SK-N-SH treated with all-trans-retinoic acid at 6 μM for 48 hours (cell line): ENCODE measurements at regions not wholly inside any gene's neighbourhood (a gene's known extent, or its start where the extent isn't known, plus 50 kb on each side); places are given as distances from the start of the nearest gene placed in this dataset.

Experiments used
- ATAC-seq: fragments of 200-7000 bp; cut with Tn5 transposase; 3 replicates; pipeline ENCODE4 v1.9.1; 2020; ENCODE audit warnings: mild to moderate bottlenecking, moderate library complexity
- ARNTL ChIP-seq: fragments of 450-650 bp; formaldehyde crosslinking; IDR thresholded peaks from 2 replicates; pipeline ENCODE4 v1.5.0; 2020; ENCODE audit warnings: low read depth, mild to moderate bottlenecking, moderate library complexity, borderline replicate concordance
- BACH2 ChIP-seq: fragments of 250-450 bp; sonication (Bioruptor Pico); IDR thresholded peaks from 2 replicates; pipeline ENCODE4 v1.9.0; 2021; ENCODE audit warnings: mild to moderate bottlenecking, borderline replicate concordance
- CSDC2 ChIP-seq: fragments of 250-450 bp; sonication (Bioruptor Pico); IDR thresholded peaks from 2 replicates; pipeline ENCODE4 v1.5.0; 2020; ENCODE audit warnings: mild to moderate bottlenecking, moderate library complexity
- ESRRG ChIP-seq: fragments of 250-450 bp; sonication (Bioruptor Pico); IDR thresholded peaks from 2 replicates; pipeline ENCODE4 v1.6.1; 2021; ENCODE audit warnings: mild to moderate bottlenecking
- GLIS3 ChIP-seq: fragments of 250-450 bp; sonication (Bioruptor Pico); IDR thresholded peaks from 2 replicates; pipeline ENCODE4 v1.5.0; 2020; ENCODE audit warnings: mild to moderate bottlenecking, moderate library complexity
- ISL1 ChIP-seq: fragments of 250-450 bp; sonication (Bioruptor Pico); IDR thresholded peaks from 2 replicates; pipeline ENCODE4 v2.1.2; 2022; ENCODE audit warnings: mild to moderate bottlenecking, moderate library complexity
- OSR1 ChIP-seq: fragments of 250-450 bp; sonication (Bioruptor Pico); IDR thresholded peaks from 2 replicates; pipeline ENCODE4 v1.8.0; 2022; ENCODE audit warnings: moderate library complexity, mild to moderate bottlenecking, inconsistent platforms
- PPARA ChIP-seq: fragments of 250-450 bp; sonication (Bioruptor Pico); IDR thresholded peaks from 2 replicates; pipeline ENCODE4 v1.5.0; 2020; ENCODE audit warnings: mild to moderate bottlenecking, borderline replicate concordance
- RARB ChIP-seq: fragments of 250-450 bp; sonication (Bioruptor Pico); IDR thresholded peaks from 2 replicates; pipeline ENCODE4 v1.8.0; 2021; ENCODE audit warnings: mild to moderate bottlenecking, moderate library complexity
- SNAI2 ChIP-seq: fragments of 250-450 bp; sonication (Bioruptor Pico); IDR thresholded peaks from 2 replicates; pipeline ENCODE4 v1.5.0; 2020; ENCODE audit warnings: mild to moderate bottlenecking, moderate library complexity
- TCF4 ChIP-seq: fragments of 250-450 bp; sonication (Bioruptor Pico); IDR thresholded peaks from 2 replicates; pipeline ENCODE4 v1.8.0; 2021; ENCODE audit warnings: mild to moderate bottlenecking, moderate library complexity, borderline replicate concordance
- TOX ChIP-seq: fragments of 250-450 bp; sonication (Bioruptor Pico); IDR thresholded peaks from 2 replicates; pipeline ENCODE4 v1.8.0; 2021; ENCODE audit warnings: mild to moderate bottlenecking, moderate library complexity, borderline replicate concordance
- ZC3H10 ChIP-seq: fragments of 250-450 bp; sonication (Bioruptor Pico); IDR thresholded peaks from 2 replicates; pipeline ENCODE4 v1.5.1; 2021; ENCODE audit warnings: mild to moderate bottlenecking, moderate library complexity
- ZFP30 ChIP-seq: fragments of 450-650 bp; formaldehyde crosslinking; IDR thresholded peaks from 2 replicates; pipeline ENCODE4 v1.5.0; 2022; ENCODE audit warnings: mild to moderate bottlenecking, moderate library complexity
- ZNF565 ChIP-seq: fragments of 450-650 bp; formaldehyde crosslinking; conservative IDR thresholded peaks from 2 replicates; pipeline ENCODE4 v1.5.0; 2020; ENCODE audit warnings: low read depth, mild to moderate bottlenecking, moderate library complexity
- ZNF70 ChIP-seq: fragments of 450-650 bp; formaldehyde crosslinking; IDR thresholded peaks from 2 replicates; pipeline ENCODE4 v1.5.0; 2020; ENCODE audit warnings: mild to moderate bottlenecking, moderate library complexity
- ZNF8 ChIP-seq: fragments of 450-650 bp; formaldehyde crosslinking; IDR thresholded peaks from 2 replicates; pipeline ENCODE4 v1.5.0; 2020; ENCODE audit warnings: mild to moderate bottlenecking, moderate library complexity
- TF ChIP-seq, protein P1 (sequence below): fragments of 250-450 bp; sonication (Bioruptor Pico); IDR thresholded peaks from 2 replicates; pipeline ENCODE4 v1.5.0; 2020; ENCODE audit warnings: mild to moderate bottlenecking, moderate library complexity
- TF ChIP-seq, protein P2 (sequence below): fragments of 250-450 bp; sonication (Bioruptor Pico); IDR thresholded peaks from 2 replicates; pipeline ENCODE4 v1.5.1; 2020; ENCODE audit warnings: low read depth, mild to moderate bottlenecking, moderate library complexity
- TF ChIP-seq, protein P3 (sequence below): fragments of 250-450 bp; sonication (Bioruptor Pico); IDR thresholded peaks from 2 replicates; pipeline ENCODE4 v1.8.0; 2021; ENCODE audit warnings: low read depth, mild to moderate bottlenecking, moderate library complexity, borderline replicate concordance
- TF ChIP-seq, protein P4 (sequence below): fragments of 250-450 bp; sonication (Bioruptor Pico); IDR thresholded peaks from 2 replicates; pipeline ENCODE4 v1.5.1; 2021; ENCODE audit warnings: mild to moderate bottlenecking, moderate library complexity

DNA sequence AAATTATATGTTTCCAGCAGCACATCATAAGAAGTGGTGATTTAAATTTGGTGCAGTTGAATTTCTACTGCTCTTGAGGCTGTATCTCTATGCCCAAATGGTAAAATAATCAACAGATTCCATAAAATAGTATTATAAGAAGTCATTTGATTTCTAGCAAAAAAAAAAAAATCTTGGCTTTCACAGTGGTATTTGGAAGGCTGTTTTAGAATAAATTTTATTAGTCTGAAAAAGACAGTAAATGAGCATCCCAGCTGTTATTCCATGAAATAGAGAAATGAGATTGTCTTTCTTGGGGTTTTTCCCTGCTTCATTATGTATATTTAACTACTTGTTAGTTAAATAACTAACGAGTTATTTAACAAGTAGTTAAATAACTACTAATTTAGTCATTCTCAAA is 156.0 kb upstream of the ABI3BP start (continued):
- TF ChIP-seq CSDC2 (CRISPR knock-in tag) (no peak), GLIS3 (CRISPR knock-in tag) (no peak), ISL1 (CRISPR knock-in tag) (no peak), ZFP30 (CRISPR knock-in tag) (no peak), RARB (CRISPR knock-in tag) (no peak), SNAI2 (no peak)
- TF ChIP-seq, protein P1, sequence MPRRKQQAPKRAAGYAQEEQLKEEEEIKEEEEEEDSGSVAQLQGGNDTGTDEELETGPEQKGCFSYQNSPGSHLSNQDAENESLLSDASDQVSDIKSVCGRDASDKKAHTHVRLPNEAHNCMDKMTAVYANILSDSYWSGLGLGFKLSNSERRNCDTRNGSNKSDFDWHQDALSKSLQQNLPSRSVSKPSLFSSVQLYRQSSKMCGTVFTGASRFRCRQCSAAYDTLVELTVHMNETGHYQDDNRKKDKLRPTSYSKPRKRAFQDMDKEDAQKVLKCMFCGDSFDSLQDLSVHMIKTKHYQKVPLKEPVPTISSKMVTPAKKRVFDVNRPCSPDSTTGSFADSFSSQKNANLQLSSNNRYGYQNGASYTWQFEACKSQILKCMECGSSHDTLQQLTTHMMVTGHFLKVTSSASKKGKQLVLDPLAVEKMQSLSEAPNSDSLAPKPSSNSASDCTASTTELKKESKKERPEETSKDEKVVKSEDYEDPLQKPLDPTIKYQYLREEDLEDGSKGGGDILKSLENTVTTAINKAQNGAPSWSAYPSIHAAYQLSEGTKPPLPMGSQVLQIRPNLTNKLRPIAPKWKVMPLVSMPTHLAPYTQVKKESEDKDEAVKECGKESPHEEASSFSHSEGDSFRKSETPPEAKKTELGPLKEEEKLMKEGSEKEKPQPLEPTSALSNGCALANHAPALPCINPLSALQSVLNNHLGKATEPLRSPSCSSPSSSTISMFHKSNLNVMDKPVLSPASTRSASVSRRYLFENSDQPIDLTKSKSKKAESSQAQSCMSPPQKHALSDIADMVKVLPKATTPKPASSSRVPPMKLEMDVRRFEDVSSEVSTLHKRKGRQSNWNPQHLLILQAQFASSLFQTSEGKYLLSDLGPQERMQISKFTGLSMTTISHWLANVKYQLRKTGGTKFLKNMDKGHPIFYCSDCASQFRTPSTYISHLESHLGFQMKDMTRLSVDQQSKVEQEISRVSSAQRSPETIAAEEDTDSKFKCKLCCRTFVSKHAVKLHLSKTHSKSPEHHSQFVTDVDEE (CRISPR knock-in tag) = no peak

DNA sequence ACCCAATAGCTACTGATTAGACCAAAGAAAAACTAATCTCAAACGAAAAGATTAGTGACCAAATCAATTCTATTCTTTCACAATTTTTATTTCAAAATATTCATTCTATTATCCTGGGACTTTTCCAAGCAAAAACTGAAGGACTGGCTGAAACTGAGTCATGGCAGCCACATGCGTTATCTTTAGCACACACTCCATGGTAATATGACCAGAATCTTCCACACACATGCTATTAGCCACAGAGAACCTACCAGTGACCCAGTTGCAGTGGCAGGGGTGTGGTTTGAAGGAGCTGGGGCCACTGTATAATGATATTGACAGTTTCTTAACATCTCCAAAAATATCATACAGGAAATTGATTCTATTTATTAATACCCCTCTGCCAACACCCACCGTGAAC is 154.8 kb upstream of the ABI3BP start:
- no peak for TF ChIP-seq OSR1
- TF ChIP-seq ZFP30 (CRISPR knock-in tag) = no peak
- TF ChIP-seq CSDC2 (CRISPR knock-in tag) = no peak
- TF ChIP-seq, protein P2, sequence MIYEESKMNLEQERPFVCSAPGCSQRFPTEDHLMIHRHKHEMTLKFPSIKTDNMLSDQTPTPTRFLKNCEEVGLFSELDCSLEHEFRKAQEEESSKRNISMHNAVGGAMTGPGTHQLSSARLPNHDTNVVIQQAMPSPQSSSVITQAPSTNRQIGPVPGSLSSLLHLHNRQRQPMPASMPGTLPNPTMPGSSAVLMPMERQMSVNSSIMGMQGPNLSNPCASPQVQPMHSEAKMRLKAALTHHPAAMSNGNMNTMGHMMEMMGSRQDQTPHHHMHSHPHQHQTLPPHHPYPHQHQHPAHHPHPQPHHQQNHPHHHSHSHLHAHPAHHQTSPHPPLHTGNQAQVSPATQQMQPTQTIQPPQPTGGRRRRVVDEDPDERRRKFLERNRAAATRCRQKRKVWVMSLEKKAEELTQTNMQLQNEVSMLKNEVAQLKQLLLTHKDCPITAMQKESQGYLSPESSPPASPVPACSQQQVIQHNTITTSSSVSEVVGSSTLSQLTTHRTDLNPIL (CRISPR knock-in tag) = no peak
- TF ChIP-seq SNAI2 = no peak
- TF ChIP-seq, protein P3, sequence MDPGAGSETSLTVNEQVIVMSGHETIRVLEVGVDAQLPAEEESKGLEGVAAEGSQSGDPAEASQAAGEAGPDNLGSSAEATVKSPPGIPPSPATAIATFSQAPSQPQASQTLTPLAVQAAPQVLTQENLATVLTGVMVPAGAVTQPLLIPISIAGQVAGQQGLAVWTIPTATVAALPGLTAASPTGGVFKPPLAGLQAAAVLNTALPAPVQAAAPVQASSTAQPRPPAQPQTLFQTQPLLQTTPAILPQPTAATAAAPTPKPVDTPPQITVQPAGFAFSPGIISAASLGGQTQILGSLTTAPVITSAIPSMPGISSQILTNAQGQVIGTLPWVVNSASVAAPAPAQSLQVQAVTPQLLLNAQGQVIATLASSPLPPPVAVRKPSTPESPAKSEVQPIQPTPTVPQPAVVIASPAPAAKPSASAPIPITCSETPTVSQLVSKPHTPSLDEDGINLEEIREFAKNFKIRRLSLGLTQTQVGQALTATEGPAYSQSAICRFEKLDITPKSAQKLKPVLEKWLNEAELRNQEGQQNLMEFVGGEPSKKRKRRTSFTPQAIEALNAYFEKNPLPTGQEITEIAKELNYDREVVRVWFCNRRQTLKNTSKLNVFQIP (CRISPR knock-in tag) = no peak
- no peak for TF ChIP-seq BACH2
- no peak for TF ChIP-seq ARNTL (CRISPR knock-in tag)
- TF ChIP-seq ZNF565 = no peak
- TF ChIP-seq TOX (CRISPR knock-in tag) = no peak
- TF ChIP-seq, protein P4, sequence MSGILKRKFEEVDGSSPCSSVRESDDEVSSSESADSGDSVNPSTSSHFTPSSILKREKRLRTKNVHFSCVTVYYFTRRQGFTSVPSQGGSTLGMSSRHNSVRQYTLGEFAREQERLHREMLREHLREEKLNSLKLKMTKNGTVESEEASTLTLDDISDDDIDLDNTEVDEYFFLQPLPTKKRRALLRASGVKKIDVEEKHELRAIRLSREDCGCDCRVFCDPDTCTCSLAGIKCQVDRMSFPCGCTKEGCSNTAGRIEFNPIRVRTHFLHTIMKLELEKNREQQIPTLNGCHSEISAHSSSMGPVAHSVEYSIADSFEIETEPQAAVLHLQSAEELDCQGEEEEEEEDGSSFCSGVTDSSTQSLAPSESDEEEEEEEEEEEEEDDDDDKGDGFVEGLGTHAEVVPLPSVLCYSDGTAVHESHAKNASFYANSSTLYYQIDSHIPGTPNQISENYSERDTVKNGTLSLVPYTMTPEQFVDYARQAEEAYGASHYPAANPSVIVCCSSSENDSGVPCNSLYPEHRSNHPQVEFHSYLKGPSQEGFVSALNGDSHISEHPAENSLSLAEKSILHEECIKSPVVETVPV = no peak
- no peak for ATAC-seq

DNA sequence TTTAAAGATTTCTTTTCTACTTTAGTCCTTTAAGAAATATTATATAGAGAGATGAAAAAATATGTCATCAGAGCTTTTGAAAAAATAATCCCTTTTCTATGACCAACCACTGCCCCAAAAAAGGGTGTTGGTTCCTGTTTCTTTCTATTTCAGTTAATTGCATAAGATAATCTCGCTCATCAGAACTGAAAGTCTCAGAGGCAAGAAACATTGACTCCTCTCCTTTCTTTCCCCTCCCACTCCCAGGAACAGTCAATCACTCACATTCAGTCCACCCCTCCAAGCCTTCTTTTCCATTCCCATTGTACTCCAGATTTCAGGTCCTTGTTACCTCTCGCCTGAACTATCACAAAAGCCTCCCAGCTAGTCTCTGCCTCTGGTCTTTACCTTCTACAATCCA is 153.7 kb upstream of the ABI3BP start:
- TF ChIP-seq ARNTL (CRISPR knock-in tag) = no peak
- TF ChIP-seq, all 23 proteins: peak for 0
- no peak for ATAC-seq

DNA sequence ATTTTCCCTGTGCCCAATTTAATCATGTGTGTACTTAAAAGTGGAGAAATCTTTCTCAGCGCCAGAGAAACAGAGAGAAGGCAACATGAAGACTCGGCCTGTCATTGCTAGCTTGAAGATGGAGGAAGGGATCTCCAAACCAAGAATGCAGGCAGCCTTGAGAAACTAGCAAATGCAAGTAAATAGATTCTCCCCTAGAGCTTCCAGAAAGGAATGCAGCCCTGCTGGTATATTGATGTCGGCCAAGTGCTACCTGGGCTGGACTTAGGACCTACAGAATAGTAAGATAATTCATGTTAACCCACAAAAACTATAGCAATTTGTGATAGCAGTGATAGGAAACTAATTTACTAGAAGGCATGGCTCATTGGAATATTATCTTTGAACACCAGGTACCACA is 150.9 kb upstream of the ABI3BP start:
- no peak for ATAC-seq
- TF ChIP-seq TCF4 = no peak
- TF ChIP-seq, protein P3 (CRISPR knock-in tag) = no peak
- TF ChIP-seq, protein P4 = no peak
- TF ChIP-seq PPARA (CRISPR knock-in tag) = no peak
- TF ChIP-seq ARNTL (CRISPR knock-in tag) = no peak
- TF ChIP-seq, protein P1 (CRISPR knock-in tag) = no peak
- no peak for TF ChIP-seq BACH2
- TF ChIP-seq OSR1 = no peak
- no peak for TF ChIP-seq RARB (CRISPR knock-in tag)
- TF ChIP-seq ZNF8 = no peak
- no peak for TF ChIP-seq ZNF70 (CRISPR knock-in tag)
- no peak for TF ChIP-seq TOX (CRISPR knock-in tag)
- TF ChIP-seq, protein P2 (CRISPR knock-in tag) = no peak
- no peak for TF ChIP-seq ZC3H10 (CRISPR knock-in tag)
- TF ChIP-seq GLIS3 (CRISPR knock-in tag) = no peak
- TF ChIP-seq SNAI2 = no peak
- no peak for TF ChIP-seq ESRRG (CRISPR knock-in tag)
